HG03432 (cell line): ENCODE measurements at regions not wholly inside any gene's neighbourhood (a gene's known extent, or its start where the extent isn't known, plus 50 kb on each side); places are given as distances from the start of the nearest gene placed in this dataset.

Experiments
- ATAC-seq: cut with Tn5 transposase; IDR thresholded peaks from one replicate; pipeline ENCODE4 v1.9.1; 2021; ENCODE audit warnings: mild to moderate bottlenecking, moderate library complexity; ENCODE audit not compliant: unreplicated experiment

- peak; percentile 41 for ATAC-seq
Observed at GRCh38 chr2:22753476-22753875, 631.5 kb upstream of the KLHL29 start.

DNA sequence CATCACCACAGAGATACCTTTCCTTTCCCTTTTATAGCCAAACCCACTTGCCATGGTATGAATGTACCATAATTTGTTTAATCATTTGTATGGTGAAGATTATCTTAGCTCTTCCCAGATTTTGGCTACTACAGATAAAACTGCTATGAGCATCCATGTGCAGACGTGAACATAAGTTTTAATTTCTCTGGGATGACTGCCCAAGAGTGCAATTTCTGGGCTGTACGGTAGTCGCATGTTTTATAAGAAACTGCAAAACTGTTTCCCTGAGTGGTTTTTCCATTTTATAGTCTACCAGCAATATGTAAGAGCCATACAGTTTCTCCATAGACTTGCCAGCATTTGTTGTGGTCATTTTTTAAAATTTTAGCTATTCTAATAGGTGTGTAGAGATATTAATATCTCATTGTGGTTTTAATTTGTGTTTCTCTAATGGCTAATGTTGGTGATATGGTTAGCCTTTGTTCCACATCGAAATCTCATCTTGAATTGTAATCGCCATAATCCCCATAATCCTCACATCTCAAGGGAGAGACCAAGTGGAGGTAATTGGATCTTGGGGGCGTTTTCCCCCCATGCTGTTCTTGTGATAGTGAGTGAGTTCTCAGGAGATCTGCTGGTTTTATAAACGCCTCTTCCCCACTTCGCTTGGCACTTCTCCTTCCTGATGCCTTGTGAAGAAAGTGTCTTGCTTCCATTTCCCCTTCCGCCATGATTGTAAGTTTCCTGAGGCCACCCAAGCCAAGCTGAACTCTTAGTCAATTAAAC, 628.5 kb upstream of the KLHL29 start:
- ATAC-seq, result no peak

DNA sequence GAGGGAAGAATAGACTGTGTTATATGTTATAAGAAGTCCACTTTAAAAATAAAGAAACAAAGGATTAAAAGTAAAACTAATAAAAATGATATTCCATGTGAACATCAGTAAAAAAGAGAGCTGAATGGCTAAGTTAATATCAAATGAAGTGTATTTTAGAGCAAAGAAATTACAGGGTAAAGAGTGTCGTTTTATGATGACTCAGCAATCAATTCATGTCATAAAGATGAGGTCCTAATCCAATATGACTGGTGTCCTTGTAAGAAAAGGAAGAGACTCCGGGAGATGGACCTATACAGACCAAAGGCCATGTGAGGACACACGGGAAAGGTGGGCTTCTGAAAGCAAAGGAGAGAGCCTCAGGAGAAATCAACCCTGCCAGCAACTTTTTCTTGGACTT, 615.5 kb upstream of the KLHL29 start:
- ATAC-seq, result no peak

- ATAC-seq, result no peak
Observed at GRCh38 chr2:22784566-22784965, 600.4 kb upstream of the KLHL29 start.

- ATAC-seq, result no peak
Observed at GRCh38 chr2:22786817-22787216, 598.2 kb upstream of the KLHL29 start.

DNA sequence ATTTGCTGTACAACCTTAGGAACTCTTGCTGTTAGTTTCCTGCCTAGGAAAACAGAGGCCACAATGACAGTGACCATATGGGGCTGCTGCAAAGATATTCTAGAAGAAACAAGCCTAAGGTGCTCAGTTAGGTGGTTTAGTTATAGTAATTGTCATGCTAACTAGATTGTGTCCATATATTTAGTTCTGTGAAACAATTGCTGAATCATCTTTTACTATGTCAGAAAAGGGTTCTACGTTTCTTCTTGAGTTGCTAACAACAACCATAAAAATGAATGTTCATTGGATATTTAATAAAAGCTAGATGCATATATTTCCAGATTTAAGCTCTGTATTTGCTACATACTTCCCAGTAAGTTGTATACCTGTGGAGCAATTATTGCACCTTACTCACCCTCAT, 597.2 kb upstream of the KLHL29 start:
- no peak for ATAC-seq

DNA sequence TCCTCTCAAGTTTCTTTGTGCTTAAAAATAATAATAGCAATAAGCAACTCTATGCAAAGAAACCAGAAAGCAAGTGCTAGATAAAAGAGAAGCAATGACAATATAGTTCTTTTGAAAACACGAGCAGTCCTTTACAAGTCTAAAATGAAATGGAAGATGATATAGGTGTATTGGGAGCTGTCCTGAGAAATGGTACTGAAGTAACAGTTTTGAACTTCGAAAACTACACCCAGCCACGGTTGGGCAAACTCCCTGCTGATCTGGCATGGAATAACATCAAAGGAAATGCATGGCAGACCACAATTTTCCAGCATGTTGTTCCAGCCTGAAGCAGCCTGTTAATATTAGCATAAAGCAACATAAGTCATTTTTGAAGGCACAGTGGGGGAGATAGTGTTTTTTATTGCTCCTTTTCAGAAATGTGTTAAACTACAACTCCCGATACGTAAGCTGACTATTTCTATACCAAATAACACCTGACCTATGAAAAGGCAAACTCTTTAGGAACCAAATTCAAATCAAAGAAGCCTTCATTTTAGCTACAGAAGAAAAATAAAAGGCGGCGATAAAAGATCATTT, 596.1 kb upstream of the KLHL29 start:
- no peak for ATAC-seq

DNA sequence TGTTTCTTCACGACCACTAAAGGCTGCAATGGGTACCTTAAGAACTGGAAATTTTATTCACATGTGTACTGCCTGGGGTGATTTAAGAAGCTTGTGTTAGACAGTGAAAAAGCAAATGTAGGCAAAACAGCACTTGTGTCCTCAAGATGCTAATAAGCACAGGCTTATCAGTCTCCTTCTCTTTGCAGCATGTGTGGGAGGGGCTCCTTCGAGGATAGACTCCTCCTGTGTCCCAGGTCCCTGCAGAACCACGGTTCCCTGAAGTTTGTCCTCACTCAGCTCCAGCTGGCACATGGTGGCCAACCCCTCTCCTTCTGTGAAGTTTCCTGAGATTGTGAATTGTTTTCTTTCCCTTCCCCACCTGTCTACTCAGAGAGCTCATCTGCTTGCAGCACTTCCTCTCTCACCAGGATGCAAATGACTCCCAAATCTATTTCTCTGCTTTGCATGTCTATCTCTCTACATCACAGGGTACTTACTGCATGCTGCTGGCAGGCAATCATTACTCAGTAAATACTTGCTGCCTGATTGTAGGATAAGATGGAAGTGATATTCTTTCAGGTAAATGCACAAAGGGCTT, 589.6 kb upstream of the KLHL29 start:
- ATAC-seq, result no peak

DNA sequence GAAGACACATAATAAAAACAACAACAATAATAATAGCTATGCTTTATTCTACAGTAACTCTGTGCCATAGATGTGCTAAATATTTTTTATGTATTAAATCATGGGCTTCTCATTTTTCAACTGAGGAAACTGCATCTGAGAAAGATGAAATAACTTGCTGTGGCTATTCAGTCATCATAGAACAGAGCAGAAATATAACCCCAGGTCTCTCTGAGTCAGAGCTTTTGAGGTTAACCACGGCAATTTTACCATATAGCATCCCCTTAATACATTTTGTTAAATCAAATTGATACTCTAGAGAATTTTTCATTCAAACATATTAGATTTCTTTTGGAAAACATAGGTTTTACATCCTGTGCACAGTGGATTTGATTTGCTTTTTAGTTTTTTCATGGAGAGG, 586.6 kb upstream of the KLHL29 start:
- ATAC-seq, result no peak

- ATAC-seq, result no peak
Observed at GRCh38 chr2:22800412-22800811, 584.6 kb upstream of the KLHL29 start.

DNA sequence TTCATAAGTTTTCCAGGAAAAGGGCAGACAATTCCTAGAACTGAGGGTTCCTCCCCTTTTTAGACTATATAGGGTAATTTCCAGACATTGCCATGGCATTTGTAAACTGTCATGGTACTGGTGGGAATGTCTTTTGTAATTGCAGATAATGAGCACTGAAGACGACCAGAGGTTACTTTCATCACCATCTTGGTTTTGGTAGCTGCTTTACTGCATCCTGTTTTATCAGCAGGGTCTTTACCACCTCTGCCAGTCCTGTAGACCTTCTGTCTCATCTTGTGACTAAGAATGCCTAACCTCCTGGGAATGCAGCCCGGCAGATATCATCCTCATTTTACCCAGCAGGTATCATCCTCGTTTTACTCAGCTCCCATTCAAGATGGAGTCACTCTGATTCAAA, 583.9 kb upstream of the KLHL29 start:
- no peak for ATAC-seq

DNA sequence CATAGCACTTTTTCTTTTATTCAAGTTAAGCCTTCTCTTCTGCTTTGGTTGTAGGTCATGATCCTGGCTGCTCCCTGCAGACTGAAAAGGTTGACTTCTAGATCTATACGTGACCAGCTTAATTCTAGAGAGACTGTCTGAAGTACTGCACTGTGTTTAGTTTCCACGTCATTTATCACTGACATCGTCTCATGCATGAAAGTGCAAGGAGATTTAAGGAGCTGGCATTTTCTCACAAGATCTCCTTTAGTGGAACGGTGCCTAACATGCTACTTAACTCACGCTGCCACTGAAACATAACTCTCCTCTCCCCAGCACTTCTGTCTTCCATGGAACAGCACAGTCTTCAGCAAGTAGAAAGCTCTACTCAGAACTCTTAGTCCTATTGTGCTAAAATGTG, 583.0 kb upstream of the KLHL29 start:
- no peak for ATAC-seq

DNA sequence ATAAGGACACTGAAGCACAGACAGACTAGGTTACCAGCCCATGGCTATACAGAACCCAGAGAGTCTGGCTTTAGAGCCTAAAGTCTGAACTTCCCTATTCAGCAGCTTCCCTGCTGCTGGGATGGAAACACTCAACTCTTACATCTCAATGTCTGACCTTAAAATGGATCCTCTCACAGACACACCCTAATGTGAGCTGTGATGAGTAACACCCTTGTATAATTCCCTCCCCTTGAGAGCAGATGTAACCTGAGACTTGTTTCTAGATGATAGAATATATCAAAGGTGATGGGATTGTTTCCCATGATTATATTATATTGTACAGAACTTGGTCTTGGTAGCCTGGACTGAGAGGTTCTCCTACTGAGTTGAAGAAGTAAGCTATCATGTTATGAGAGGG, 577.1 kb upstream of the KLHL29 start:
- ATAC-seq, result no peak

GRCh38 chr2:22810602-22811001, 574.4 kb upstream of the KLHL29 start:
- ATAC-seq, result no peak

DNA sequence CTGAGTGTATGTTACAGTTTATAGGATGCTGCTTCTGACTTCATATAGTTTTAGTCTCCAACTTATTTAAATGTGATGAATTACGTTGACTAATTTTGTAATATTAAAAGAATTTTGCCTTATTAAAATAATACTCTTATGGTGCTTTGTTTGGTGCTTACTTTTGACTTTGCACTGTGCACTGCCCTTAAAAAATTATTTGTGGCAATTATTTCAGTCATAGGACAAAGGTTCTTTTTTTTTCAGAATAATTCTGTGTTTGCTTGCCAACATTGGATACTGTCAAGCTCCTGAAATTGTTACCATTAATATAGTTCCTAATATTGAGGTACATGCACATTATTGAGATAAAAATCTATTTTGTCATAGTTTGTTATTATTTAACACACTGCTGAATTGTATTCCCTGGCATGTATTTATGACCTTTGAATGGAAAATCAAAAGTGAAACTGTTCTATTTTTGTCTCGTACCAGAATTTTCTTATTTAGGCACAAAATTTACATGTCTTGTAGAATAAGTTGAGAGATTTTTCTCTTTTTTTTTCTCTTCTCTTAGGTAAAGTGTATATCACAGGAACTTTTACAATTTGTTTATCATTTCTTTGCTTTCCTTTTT, 572.8 kb upstream of the KLHL29 start:
- ATAC-seq, result no peak

DNA sequence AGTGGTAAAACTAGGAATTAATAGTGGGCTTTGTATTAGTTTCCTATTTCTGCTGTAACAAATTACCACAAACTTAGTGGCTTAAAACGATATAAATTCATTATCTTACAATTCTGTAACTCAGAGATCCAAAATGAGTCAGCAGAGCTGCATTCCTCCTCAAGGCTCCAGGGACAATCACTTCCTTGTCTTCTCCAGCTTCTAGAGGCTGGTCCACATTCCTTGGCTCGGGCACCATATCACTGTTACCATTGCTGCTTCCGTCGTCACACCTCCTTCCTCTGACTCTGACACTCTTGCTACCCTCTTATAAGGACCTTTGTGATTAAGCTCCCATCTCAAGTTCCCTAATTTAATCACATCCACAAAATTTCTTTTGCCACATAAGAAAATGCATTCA, 567.8 kb upstream of the KLHL29 start:
- no peak for ATAC-seq

DNA sequence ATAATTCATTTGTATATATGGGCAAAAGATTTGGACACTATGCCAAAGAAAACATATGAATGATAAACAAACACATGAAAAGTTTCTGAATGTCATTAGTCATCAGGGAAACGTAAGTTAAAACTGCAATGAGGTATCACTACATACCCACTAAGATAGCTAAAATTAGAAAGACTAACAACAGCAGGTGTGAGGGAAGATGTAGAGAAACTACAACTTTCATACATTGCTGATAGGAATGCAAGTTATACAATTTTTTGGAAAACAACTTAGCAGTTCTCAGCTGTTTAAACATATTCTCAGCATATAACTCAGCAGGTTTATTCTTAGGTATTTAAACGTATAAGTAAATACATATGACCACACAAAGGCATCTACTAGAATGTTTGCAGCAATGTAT, 563.5 kb upstream of the KLHL29 start:
- no peak for ATAC-seq

DNA sequence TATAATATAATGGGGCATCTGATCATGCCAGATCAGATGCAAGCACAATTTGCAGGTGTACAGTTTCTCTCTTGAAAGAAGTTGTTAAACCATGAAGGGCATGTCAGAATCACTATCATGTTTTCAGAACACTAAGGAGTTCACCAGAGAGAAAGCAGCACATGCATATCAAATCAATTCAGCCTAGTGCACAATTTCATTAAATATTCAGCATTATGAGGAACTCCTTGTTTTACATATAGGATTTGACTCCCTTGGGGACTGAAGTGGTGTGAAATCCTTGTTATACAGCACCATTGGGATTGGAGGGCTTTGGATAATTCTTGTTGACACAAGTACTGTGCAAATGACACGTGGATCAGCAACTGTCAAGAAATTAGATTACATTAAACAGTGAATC, 562.1 kb upstream of the KLHL29 start:
- no peak for ATAC-seq

GRCh38 chr2:22824618-22825017, 560.4 kb upstream of the KLHL29 start:
- ATAC-seq, result no peak

- ATAC-seq, result no peak
Observed at GRCh38 chr2:22826703-22827102, 558.3 kb upstream of the KLHL29 start.

- no peak for ATAC-seq
Observed at GRCh38 chr2:22829791-22830190, 555.2 kb upstream of the KLHL29 start.

- no peak for ATAC-seq
Observed at GRCh38 chr2:22832196-22832595, 552.8 kb upstream of the KLHL29 start.
